GM19238 (cell line): ENCODE measurements at regions not wholly inside any gene's neighbourhood (a gene's known extent, or its start where the extent isn't known, plus 50 kb on each side); places are given as distances from the start of the nearest gene placed in this dataset.
"Not testable (repeated sequence)": the region's sequence is repeated elsewhere in the genome, so short reads cannot be mapped to it uniquely, and the experiment has no call there.

Source experiments
- DNase-seq: peaks from one replicate; pipeline ENCODE4 v3.0.0; 2011; ENCODE audit warnings: low spot score; ENCODE audit not compliant: insufficient read length

GRCh38 chr18:68244786-68245185 lies 470.1 kb downstream of the TMX3 start:
- DNase-seq, result no peak

DNA sequence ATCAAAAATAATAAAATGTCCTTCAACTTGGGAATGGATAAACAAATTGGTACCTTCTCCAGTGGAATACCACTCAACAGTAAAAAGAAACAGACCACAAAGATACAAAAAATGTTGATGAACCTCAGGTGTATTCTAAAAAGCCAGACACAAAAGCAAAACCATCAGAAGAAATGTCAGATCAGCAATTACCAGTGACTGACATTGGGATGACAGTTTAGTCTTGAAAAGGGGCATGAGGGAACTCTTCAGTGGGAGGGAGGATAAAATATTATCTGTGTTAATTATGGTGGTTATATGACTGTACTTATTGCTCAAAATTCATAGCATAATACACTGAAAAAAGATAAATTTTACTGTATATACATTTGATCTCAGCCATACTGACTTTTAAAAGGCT lies 473.0 kb downstream of the TMX3 start:
- no peak for DNase-seq

DNA sequence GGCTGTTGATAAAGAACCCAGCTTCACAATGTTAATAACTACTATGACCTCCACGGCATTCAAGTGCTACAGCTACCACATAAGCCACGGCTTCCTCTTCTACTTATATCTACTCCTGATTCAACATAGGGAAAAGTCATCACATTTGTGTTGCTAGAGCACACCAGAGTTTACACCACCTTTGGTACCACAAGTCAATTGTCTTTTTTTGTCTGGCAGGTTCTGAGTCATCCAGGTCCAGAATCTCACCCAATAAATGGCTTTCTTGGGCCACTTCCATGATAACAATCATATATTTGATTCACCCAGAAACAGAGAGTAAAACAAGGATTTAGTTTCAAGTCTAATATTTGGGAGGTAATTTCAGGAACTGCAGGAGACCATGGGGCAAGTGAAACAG lies 480.2 kb downstream of the TMX3 start:
- DNase-seq, result no peak

DNA sequence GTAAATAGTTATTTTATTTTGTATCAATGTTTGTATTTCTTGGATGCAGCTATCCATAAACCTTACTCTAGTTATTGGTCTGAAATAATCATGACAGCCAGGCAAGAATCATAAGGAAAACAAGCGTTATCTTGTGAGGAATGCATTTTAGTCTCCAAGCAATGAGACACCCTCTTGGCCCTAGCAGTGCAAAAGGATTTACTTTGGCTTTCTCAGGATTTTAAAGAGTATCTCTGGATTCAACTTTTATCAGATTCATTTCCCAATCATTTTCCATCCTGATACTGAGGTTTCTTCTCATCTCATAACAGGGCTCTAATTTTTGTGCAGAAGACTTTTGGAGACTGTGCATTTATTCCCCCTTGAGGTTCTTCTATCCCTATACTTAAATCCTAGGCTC lies 480.8 kb downstream of the TMX3 start:
- DNase-seq, result no peak

DNA sequence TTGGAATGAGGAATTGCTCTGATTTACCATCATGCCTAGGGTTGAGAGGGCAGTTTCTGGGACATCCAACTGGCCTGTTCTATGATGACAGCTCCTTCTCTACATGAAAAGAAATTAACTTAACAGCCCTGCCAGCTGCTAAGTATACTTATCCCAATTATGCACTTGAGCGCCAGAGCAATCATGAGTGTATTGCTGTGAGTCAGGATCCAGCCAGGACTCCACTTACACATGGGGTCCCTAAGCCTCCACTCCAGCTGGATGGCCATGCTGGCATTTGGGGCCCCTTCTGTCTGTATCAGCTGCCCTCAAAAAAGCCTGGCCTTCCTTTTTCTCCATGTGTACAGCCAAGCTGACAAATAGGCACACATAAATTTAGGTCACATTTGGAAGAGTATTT lies 481.9 kb downstream of the TMX3 start:
- DNase-seq, result no peak

DNA sequence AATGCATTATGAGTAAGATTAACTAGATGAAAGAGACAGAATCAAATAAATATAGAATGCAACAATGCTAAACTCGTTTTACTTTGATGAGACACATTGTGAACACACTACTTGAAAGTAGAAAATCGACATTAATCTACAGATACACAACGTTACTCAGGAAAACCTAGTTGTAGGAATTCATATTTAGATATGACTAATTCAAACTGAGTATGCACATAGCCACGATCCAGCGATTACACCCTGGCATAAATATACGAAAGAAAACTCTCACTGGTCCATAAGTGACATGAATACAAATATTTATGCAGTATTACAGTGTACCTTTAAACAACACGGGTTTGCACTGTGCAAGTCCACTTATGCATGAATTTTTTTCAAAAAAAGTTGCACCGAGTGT lies 485.6 kb downstream of the TMX3 start:
- no peak for DNase-seq

DNA sequence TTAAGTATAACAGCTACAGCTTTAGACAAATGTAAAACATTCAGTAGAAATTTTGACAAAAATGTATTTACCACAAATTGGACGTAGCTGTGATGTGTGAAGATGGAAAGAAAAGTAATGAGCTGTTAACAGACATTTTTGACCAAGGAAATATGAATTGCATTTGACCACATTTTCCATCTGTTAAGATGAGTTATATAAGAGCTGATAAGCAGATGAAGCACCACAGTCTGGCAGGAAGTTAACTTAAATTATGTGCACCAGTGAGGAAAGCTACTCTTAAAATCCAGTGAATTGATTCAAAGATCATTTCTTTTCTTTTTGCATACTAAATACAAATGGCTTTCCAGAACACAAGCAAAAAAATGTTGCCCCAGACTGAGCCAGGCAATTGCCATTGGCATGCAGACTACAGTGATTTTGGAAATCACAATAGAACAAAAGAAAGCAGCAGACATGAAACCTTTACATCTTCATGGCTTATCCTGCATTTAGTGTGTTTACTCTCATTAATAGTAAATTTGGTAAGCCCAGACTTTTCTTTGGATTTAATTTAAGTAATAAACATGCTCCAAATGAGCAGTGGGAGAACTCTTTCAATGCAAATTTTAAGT lies 493.7 kb downstream of the TMX3 start:
- DNase-seq, result no peak

- no peak for DNase-seq
Observed at GRCh38 chr18:68220458-68220857, 494.4 kb downstream of the TMX3 start.

DNA sequence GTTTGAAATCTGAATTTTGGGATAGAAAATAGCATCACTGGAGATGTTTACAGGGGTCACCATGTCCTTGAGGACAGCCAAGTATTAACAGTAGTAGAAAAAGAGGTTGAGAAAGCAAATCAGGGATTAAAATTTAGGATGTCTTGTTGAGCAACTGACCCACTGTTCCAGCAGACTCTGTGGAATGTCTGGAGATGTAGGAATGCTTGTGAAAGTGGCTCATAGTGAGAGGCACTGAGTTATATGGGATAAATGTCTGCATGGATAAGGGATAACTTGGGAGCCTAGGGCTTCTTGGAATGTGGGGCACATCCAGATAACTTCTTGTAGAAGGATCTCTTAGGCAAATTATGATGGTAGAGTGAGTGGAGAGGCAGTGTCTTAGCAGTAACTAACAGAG lies 495.0 kb downstream of the TMX3 start:
- DNase-seq, result no peak

GRCh38 chr18:68219274-68219673 lies 495.6 kb downstream of the TMX3 start:
- no peak for DNase-seq

GRCh38 chr18:68215931-68216330 lies 499.0 kb downstream of the TMX3 start:
- DNase-seq, result no peak

GRCh38 chr18:68186039-68186438 lies 528.9 kb downstream of the TMX3 start:
- no peak for DNase-seq

GRCh38 chr18:68181956-68182355 lies 533.0 kb downstream of the TMX3 start:
- no peak for DNase-seq

DNA sequence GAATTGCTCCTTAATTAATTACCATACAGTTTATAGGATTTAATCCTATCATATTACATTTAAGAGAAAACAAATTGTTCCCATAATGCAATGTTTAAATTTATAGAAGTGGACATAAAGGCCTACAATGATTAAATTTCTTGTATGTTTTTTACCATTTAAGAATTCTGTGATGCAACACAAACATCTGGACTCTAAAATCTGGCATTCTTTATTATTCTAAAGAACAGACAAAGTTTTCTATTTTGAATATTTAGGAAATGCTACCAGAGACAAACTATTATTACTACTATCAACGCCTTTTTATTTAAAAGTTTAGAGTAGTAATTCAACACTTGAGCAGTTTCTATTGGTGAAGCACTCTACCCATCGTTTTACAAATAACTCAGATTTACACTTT lies 535.1 kb downstream of the TMX3 start:
- DNase-seq, result no peak

- no peak for DNase-seq
Observed at GRCh38 chr18:68178921-68179320, 536.0 kb downstream of the TMX3 start.

DNA sequence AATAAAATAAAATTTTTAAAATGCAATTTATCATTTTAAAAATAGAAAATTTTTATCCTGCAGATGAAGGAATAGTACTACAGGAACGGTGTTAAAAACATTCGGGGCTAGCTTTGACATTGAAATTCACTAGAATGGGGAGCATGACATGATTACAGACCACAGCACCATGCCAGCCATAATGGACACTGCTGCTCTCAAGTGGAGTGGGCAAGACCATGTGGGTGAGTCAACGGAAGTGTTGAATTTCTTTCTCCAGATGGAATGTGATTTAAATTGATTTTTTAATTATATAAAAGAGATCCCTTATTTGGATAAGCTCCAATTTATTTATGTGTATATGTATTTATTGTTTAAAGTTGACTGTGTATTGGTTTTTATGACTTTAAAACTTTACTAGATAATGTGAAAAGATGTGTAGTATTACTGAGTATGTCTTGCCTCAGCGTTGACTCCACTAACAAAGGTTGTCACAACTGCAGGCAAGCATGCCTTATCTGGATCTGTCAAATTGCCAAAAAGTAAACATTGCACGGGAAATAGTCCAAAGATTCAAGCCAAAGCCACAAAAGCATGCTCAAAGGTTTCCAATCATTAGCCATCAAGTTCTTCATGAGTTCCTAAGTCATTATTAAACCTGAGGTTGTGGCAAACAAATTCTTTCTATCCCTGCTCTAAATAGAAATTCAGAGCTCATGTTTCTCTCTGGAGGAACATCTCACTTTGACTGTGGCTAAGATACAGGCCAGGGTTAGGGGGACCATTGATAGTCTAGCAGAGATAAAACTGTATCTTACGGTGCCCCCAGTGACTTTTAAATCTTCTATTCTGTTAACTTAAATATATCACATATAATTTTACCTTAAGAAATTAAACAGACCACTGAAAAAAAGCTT lies 536.9 kb downstream of the TMX3 start:
- DNase-seq, result no peak

- DNase-seq, result no peak
Observed at GRCh38 chr18:68176901-68177300, 538.0 kb downstream of the TMX3 start.

DNA sequence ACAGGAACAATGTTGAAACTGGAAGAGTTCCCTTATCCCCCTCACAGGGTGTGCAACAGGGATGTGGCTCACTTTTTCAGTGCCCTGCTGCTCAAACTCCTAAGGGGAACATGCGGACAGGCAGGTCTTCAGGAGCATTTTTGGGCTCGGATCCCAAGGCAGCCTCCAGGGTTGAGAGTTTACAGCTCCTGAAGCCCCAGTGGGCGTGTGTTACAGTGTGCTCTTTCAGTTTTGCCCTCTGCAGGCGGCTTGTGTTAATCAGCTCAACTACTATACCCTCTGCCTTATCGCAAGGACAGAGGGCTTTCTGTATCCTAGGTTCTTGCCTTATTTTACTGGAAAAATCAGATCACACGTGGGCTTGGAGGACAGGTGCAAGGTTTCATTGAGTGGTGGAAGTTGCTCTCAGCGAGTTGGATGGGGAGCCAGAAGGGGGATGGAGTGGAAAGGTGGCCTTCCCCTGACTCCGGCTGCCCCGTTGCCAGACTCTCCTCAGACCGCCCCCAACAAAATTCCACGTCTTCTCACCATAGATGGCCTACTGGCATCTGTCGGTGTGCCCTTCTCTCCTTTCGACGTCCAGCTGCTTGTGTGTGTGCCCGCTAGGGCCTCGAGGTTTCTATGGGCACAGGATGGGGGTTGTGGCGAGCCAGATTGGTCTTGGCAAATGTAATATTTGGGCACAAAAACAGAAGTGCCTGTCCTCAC lies 541.9 kb downstream of the TMX3 start:
- no peak for DNase-seq

DNA sequence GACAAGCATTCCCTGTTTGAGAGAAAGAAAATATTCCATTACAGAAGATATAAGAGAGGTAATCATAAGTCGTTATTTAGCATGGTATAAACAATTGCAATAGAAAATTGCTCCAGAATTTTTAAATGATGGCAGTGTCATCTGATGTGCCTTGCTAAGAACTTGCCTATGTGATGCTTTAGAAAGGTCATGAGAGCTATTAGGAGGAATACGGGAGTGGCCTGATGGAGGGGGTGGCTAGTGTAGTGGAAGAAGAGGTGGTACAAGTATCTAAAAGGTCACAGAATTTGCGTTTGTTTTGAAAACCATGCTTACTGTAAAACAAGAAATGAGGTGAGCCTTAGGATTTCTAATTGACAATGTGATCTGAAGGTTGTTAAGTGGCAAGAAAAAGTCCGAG lies 550.0 kb downstream of the TMX3 start:
- no peak for DNase-seq

DNA sequence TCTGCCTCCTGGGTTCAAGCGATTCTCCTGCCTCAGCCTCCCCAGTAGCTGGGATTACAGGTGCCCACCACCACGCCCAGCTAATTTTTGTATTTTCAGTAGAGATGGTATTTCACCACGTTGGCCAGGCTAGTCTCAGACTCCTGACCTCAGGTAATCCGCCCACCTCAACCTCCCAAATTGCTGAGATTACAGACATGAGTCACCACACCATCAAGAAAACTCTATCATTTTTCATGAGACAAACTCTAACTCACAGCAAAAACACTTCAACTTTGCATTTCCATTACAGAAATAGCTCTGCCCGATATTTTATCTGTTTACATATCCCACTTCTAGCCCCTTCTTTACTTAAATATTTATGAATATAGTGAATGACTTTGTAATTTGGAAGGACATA lies 561.1 kb downstream of the TMX3 start:
- DNase-seq, result not testable (repeated sequence)

DNA sequence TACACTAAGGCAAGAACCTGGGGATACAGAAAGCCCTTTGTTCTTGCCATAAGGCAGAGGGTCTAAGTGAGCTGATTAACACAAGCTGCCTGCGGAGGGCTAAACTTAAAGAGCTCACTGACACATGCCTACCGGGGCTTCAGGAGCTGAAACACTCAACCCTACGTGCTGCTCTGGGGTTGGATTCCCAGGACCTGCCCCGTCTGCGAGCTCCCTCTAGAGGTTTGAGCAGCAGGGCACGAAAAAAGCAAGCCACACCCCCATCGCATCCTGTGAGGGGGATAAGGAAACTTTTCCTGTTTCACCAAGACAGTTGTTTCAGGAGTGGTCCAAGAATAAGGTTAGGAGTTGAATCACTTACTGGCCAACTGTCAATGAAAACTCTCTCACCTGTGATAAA lies 562.1 kb downstream of the TMX3 start:
- DNase-seq, result no peak

- DNase-seq, result no peak
Observed at GRCh38 chr18:68150961-68151360, 563.9 kb downstream of the TMX3 start.
